NT2/D1 (cell line): ENCODE measurements at regions not wholly inside any gene's neighbourhood (a gene's known extent, or its start where the extent isn't known, plus 50 kb on each side); places are given as distances from the start of the nearest gene placed in this dataset.

Source experiments
- DNase-seq: peaks from one replicate; pipeline ENCODE4 v3.0.0-alpha.2; 2011; ENCODE audit warnings: low read depth, low spot score
- H3K27me3 ChIP-seq: 2 replicates; pipeline ENCODE4 v1.6.0; 2011; ENCODE audit warnings: mild to moderate bottlenecking; ENCODE audit not compliant: insufficient read length, insufficient read depth
- H3K36me3 ChIP-seq: 2 replicates; pipeline ENCODE4 v1.6.1; 2011; ENCODE audit warnings: mild to moderate bottlenecking, low read length, mixed read lengths; ENCODE audit not compliant: insufficient read depth, insufficient read length
- H3K4me1 ChIP-seq: 2 replicates; pipeline ENCODE4 v1.5.1; 2011; ENCODE audit not compliant: insufficient read depth, insufficient read length
- H3K4me3 ChIP-seq: 2 replicates; pipeline ENCODE4 v1.5.1; 2011; ENCODE audit warnings: low read depth; ENCODE audit not compliant: insufficient read length
- H3K9ac ChIP-seq: 2 replicates; pipeline ENCODE4 v1.6.0; 2011; ENCODE audit warnings: low read depth; ENCODE audit not compliant: insufficient read length
- H3K9me3 ChIP-seq: 2 replicates; pipeline ENCODE4 v1.5.1; 2011; ENCODE audit warnings: mild to moderate bottlenecking, low read length; ENCODE audit not compliant: insufficient read depth
- ZNF274 ChIP-seq: IDR thresholded peaks from 2 replicates; pipeline ENCODE4 v1.6.1; 2011; ENCODE audit warnings: mild to moderate bottlenecking, low read depth, low read length

DNA sequence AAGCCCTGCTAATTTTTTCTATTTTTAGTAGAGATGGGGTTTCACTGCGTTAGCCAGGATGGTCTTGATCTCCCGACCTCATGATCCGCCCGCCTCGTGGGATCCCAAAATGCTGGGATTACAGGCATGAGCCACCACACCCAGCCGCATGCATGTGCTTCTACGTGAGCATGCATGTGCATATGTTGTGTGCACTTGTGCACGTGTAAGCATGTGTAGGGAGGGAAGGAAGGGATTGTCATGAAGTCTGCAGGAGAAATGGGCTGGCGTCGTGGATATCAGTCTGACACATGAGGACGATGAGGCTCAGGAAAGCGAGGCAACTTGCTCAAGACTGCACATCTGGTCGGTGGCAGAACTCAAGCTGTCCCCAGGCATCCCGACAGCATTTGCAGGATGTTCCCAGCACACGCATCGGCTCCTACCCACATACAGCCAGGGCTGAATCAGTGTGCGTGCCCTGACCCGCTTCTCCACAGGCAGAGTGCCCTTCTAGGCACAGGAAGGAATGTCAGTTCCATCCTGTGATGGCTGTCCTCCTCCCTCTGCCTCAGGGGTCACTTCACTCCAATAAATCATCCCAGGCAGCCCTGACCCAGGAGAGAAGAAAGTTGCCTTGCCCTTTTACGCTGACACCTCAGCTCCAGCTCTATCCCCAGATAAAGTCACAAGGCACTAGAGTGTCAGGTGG is 49.9 kb upstream of the SLC14A2 start:
- H3K36me3 ChIP-seq = no peaks in the 10 kb centered on the region
- no peak for TF ChIP-seq ZNF274

More for the DNA sequence above, 49.9 kb upstream of the SLC14A2 start:
- Histone ChIP-seq H3K4me1 (peaks cover 4% of the 10 kb centered on the region), H3K4me3 (no peak overlapping the region), H3K9me3 (peaks cover 11% of the 10 kb centered on the region), H3K9ac (no peak overlapping the region), H3K27me3 (peaks cover 4% of the 10 kb centered on the region)
- DNase-seq = no peak
